ENCODE measurements at regions not wholly inside any gene's neighbourhood (a gene's known extent, or its start where the extent isn't known, plus 50 kb on each side); places are given as distances from the start of the nearest gene placed in this dataset.

GRCh38 chr3:6540981-6541380 is 319.9 kb upstream of the GRM7 start:
- no peak for DNase-seq

- DNase-seq = no peak
These were observed 318.1 kb upstream of the GRM7 start for GRCh38 chr3:6542795-6543194.

GRCh38 chr3:6549296-6549695 is 311.6 kb upstream of the GRM7 start:
- no peak for DNase-seq

- no peak for DNase-seq
These were observed 309.8 kb upstream of the GRM7 start for GRCh38 chr3:6551165-6551564.

GRCh38 chr3:6560259-6560658 is 300.7 kb upstream of the GRM7 start:
- no peak for DNase-seq

GRCh38 chr3:6567241-6567640 is 293.7 kb upstream of the GRM7 start:
- no peak for DNase-seq

- DNase-seq = no peak
These were observed 291.9 kb upstream of the GRM7 start for GRCh38 chr3:6568999-6569493.

- DNase-seq = no peak
These were observed 289.5 kb upstream of the GRM7 start for GRCh38 chr3:6571448-6571847.

GRCh38 chr3:6577584-6577983 is 283.3 kb upstream of the GRM7 start:
- no peak for DNase-seq

GRCh38 chr3:6578526-6578925 is 282.4 kb upstream of the GRM7 start:
- DNase-seq = no peak

- no peak for DNase-seq
These were observed 280.1 kb upstream of the GRM7 start for GRCh38 chr3:6580808-6581207.

- DNase-seq = no peak
These were observed 275.6 kb upstream of the GRM7 start for GRCh38 chr3:6585360-6585759.

- DNase-seq = no peak
These were observed 260.7 kb upstream of the GRM7 start for GRCh38 chr3:6600237-6600636.

GRCh38 chr3:6601374-6601773 is 259.5 kb upstream of the GRM7 start:
- DNase-seq = no peak

- no peak for DNase-seq
These were observed 258.6 kb upstream of the GRM7 start for GRCh38 chr3:6602329-6602728.

GRCh38 chr3:6605227-6605626 is 255.7 kb upstream of the GRM7 start:
- no peak for DNase-seq

- DNase-seq = no peak
These were observed 252.1 kb upstream of the GRM7 start for GRCh38 chr3:6608843-6609242.

GRCh38 chr3:6612034-6612616 is 248.8 kb upstream of the GRM7 start:
- DNase-seq = no peak

- DNase-seq = no peak
These were observed 238.7 kb upstream of the GRM7 start for GRCh38 chr3:6622260-6622659.

GRCh38 chr3:6622712-6623111 is 238.2 kb upstream of the GRM7 start:
- no peak for DNase-seq

- DNase-seq = no peak
These were observed 229.5 kb upstream of the GRM7 start for GRCh38 chr3:6631376-6631775.

- DNase-seq = no peak
These were observed 220.0 kb upstream of the GRM7 start for GRCh38 chr3:6640907-6641306.

- no peak for DNase-seq
These were observed 216.6 kb upstream of the GRM7 start for GRCh38 chr3:6644070-6644929.

- no peak for DNase-seq
These were observed 206.2 kb upstream of the GRM7 start for GRCh38 chr3:6654670-6655069.

GRCh38 chr3:6655275-6655674 is 205.6 kb upstream of the GRM7 start:
- DNase-seq = no peak
